ENCODE measurements at regions not wholly inside any gene's neighbourhood (a gene's known extent, or its start where the extent isn't known, plus 50 kb on each side); places are given as distances from the start of the nearest gene placed in this dataset.

GRCh38 chr11:116657842-116658825 is 114.7 kb downstream of the BUD13 start:
- intact Hi-C loops (cut with DNase I; ENCODE audit: low total_unique reads): no loop called here
- TF ChIP-seq POLR2A (IDR thresholded peaks at IDR 0.05): no peak
- no peak for TF ChIP-seq CTCF (IDR thresholded peaks at IDR 0.05 in 4 of 5, conservative IDR thresholded peaks at IDR 0.05 in 1 of 5)
- in situ Hi-C loops (cut with MboI; ENCODE audit: low sequenced_read_pairs in 4 of 4): no loop called here
- H3K4me3 ChIP-seq: no peak overlapping the region
- DNase-seq (no peak), ATAC-seq (no peak)
- H3K9me3 ChIP-seq: no peaks in the 10 kb centered on the region
- H3K27ac ChIP-seq: no peak overlapping the region
- H3K27me3 ChIP-seq: peaks cover 0 to 9% (median 3%) of the 10 kb centered on the region in 3 donors
- no peaks in the 10 kb centered on the region for H3K4me1 ChIP-seq
- no peaks in the 10 kb centered on the region for H3K36me3 ChIP-seq

- TF ChIP-seq POLR2A (IDR thresholded peaks at IDR 0.05) (no peak), CTCF (IDR thresholded peaks at IDR 0.05 in 4 of 5, conservative IDR thresholded peaks at IDR 0.05 in 1 of 5) (no peak)
- no peak overlapping the region for H3K27ac ChIP-seq
- DNase-seq: no peak
- no peak overlapping the region for H3K4me3 ChIP-seq
- intact Hi-C loops (cut with DNase I; ENCODE audit: low total_unique reads): no loop called here
- no peaks in the 10 kb centered on the region for H3K36me3 ChIP-seq
- H3K4me1 ChIP-seq: no peaks in the 10 kb centered on the region
- ATAC-seq: no peak
- H3K27me3 ChIP-seq: peaks cover 0 to 3% (median 0%) of the 10 kb centered on the region in 3 donors
- H3K9me3 ChIP-seq: no peaks in the 10 kb centered on the region
- in situ Hi-C loops (cut with MboI; ENCODE audit: low sequenced_read_pairs in 4 of 4): no loop called here
Measured at GRCh38 chr11:116656011-116656410, 116.8 kb downstream of the BUD13 start.

GRCh38 chr11:116654526-116654925 is 118.3 kb downstream of the BUD13 start:
- H3K9me3 ChIP-seq: no peaks in the 10 kb centered on the region
- intact Hi-C loops (cut with DNase I; ENCODE audit: low total_unique reads) (no loop called here), in situ Hi-C loops (cut with MboI; ENCODE audit: low sequenced_read_pairs in 4 of 4) (no loop called here)
- DNase-seq (no peak), ATAC-seq (no peak)
- no peaks in the 10 kb centered on the region for H3K27me3 ChIP-seq
- no peaks in the 10 kb centered on the region for H3K36me3 ChIP-seq
- H3K27ac ChIP-seq: no peak overlapping the region
- no peak overlapping the region for H3K4me3 ChIP-seq
- no peak for TF ChIP-seq POLR2A (IDR thresholded peaks at IDR 0.05)
- no peak for TF ChIP-seq CTCF (IDR thresholded peaks at IDR 0.05 in 4 of 5, conservative IDR thresholded peaks at IDR 0.05 in 1 of 5)
- no peaks in the 10 kb centered on the region for H3K4me1 ChIP-seq

GRCh38 chr11:116653206-116653605 is 119.6 kb downstream of the BUD13 start:
- no peaks in the 10 kb centered on the region for H3K4me1 ChIP-seq
- H3K4me3 ChIP-seq: no peak overlapping the region
- H3K27me3 ChIP-seq: peaks cover 0 to 2% (median 0%) of the 10 kb centered on the region in 3 donors
- no peak for DNase-seq
- ATAC-seq: no peak
- no peak for TF ChIP-seq CTCF (IDR thresholded peaks at IDR 0.05 in 4 of 5, conservative IDR thresholded peaks at IDR 0.05 in 1 of 5)
- no peak for TF ChIP-seq POLR2A (IDR thresholded peaks at IDR 0.05)
- intact Hi-C loops (cut with DNase I; ENCODE audit: low total_unique reads): no loop called here
- H3K27ac ChIP-seq: no peak overlapping the region
- in situ Hi-C loops (cut with MboI; ENCODE audit: low sequenced_read_pairs in 4 of 4): no loop called here
- no peaks in the 10 kb centered on the region for H3K9me3 ChIP-seq
- H3K36me3 ChIP-seq: no peaks in the 10 kb centered on the region

All from gastrocnemius medialis (tissue), 4 donors.